Loucy (cell line): ENCODE measurements at regions not wholly inside any gene's neighbourhood (a gene's known extent, or its start where the extent isn't known, plus 50 kb on each side); places are given as distances from the start of the nearest gene placed in this dataset.
"Not testable (repeated sequence)": the region's sequence is repeated elsewhere in the genome, so short reads cannot be mapped to it uniquely, and the experiment has no call there.

Experiments
- EZH2phosphoT487 ChIP-seq: fragments of 200-600 bp; IDR thresholded peaks from 2 replicates; pipeline ENCODE4 v1.6.1; 2018; ENCODE audit warnings: antibody characterized with exemption, mild to moderate bottlenecking, moderate library complexity, borderline replicate concordance
- TF ChIP-seq, protein P1 (sequence below): fragments of 200-600 bp; sonication (generic); conservative IDR thresholded peaks from 2 replicates; pipeline ENCODE4 v1.5.1; 2014; ENCODE audit warnings: mild to moderate bottlenecking, antibody characterized with exemption, low read length

DNA sequence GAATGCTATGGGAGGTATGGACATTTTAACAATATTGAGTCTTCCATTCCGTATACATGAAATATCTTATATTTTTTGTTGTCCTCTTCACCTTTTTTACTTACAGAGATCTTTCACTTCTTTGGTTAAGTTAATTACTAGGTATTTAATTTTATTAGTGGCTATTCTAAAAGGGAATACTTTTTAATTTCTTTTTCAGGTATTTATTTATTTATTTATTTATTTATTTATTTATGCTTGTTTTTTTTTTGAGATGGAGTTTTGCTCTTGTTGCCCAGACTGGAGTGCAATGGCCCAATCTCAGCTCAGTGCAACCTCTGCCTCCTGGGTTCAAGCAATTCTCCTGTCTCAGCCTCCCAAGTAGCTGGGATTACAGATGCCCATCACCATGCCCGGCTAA lies 329.1 kb downstream of the NAP1L3 start:
- TF ChIP-seq, protein P1, sequence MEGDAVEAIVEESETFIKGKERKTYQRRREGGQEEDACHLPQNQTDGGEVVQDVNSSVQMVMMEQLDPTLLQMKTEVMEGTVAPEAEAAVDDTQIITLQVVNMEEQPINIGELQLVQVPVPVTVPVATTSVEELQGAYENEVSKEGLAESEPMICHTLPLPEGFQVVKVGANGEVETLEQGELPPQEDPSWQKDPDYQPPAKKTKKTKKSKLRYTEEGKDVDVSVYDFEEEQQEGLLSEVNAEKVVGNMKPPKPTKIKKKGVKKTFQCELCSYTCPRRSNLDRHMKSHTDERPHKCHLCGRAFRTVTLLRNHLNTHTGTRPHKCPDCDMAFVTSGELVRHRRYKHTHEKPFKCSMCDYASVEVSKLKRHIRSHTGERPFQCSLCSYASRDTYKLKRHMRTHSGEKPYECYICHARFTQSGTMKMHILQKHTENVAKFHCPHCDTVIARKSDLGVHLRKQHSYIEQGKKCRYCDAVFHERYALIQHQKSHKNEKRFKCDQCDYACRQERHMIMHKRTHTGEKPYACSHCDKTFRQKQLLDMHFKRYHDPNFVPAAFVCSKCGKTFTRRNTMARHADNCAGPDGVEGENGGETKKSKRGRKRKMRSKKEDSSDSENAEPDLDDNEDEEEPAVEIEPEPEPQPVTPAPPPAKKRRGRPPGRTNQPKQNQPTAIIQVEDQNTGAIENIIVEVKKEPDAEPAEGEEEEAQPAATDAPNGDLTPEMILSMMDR = not testable (repeated sequence)
- not testable (repeated sequence) for TF ChIP-seq EZH2phosphoT487
